Renal cortical epithelial cell (primary cell): ENCODE measurements at regions not wholly inside any gene's neighbourhood (a gene's known extent, or its start where the extent isn't known, plus 50 kb on each side); places are given as distances from the start of the nearest gene placed in this dataset.
A peak's percentile ranks its signal among the peaks of the same experiment; 100 is the strongest.
"Not testable (repeated sequence)": the region's sequence is repeated elsewhere in the genome, so short reads cannot be mapped to it uniquely, and the experiment has no call there.

Experiments used
- DNase-seq: peaks from one replicate; pipeline ENCODE4 v3.0.0-alpha.2; 2011; ENCODE audit warnings: low read depth

GRCh38 chr6:22349051-22349450, 52.2 kb upstream of the PRL start:
- no peak for DNase-seq

- no peak for DNase-seq
Measured at GRCh38 chr6:22349528-22349927, 52.7 kb upstream of the PRL start.

GRCh38 chr6:22350109-22350508, 53.3 kb upstream of the PRL start:
- DNase-seq: no peak

- DNase-seq: no peak
Measured at GRCh38 chr6:22353101-22353500, 56.3 kb upstream of the PRL start.

- DNase-seq: no peak
Measured at GRCh38 chr6:22356362-22356940, 59.6 kb upstream of the PRL start.

- no peak for DNase-seq
Measured at GRCh38 chr6:22357724-22358189, 60.9 kb upstream of the PRL start.

- no peak for DNase-seq
Measured at GRCh38 chr6:22361576-22361975, 64.7 kb upstream of the PRL start.

GRCh38 chr6:22362361-22362760, 65.5 kb upstream of the PRL start:
- no peak for DNase-seq

GRCh38 chr6:22363166-22363713, 66.4 kb upstream of the PRL start:
- no peak for DNase-seq

- DNase-seq: no peak
Measured at GRCh38 chr6:22363714-22364239, 66.9 kb upstream of the PRL start.

GRCh38 chr6:22364306-22364705, 67.5 kb upstream of the PRL start:
- no peak for DNase-seq

- DNase-seq: peak; percentile 57
Measured at GRCh38 chr6:22366214-22366613, 69.4 kb upstream of the PRL start.

- DNase-seq: no peak
Measured at GRCh38 chr6:22367346-22367745, 70.5 kb upstream of the PRL start.

- DNase-seq: no peak
Measured at GRCh38 chr6:22368794-22369193, 72.0 kb upstream of the PRL start.

- no peak for DNase-seq
Measured at GRCh38 chr6:22372922-22373321, 76.1 kb upstream of the PRL start.

- DNase-seq: not testable (repeated sequence)
Measured at GRCh38 chr6:22374950-22375349, 78.1 kb upstream of the PRL start.

GRCh38 chr6:22376293-22376692, 79.5 kb upstream of the PRL start:
- not testable (repeated sequence) for DNase-seq

- not testable (repeated sequence) for DNase-seq
Measured at GRCh38 chr6:22378536-22378935, 81.7 kb upstream of the PRL start.

- DNase-seq: no peak
Measured at GRCh38 chr6:22380236-22380635, 83.4 kb upstream of the PRL start.

- DNase-seq: no peak
Measured at GRCh38 chr6:22381845-22382544, 85.2 kb upstream of the PRL start.

- DNase-seq: no peak
Measured at GRCh38 chr6:22383016-22383415, 86.2 kb upstream of the PRL start.

GRCh38 chr6:22392711-22393110, 95.9 kb upstream of the PRL start:
- DNase-seq: no peak

GRCh38 chr6:22394691-22395090, 97.9 kb upstream of the PRL start:
- DNase-seq: no peak
